HepG2 (cell line): ENCODE measurements at regions not wholly inside any gene's neighbourhood (a gene's known extent, or its start where the extent isn't known, plus 50 kb on each side); places are given as distances from the start of the nearest gene placed in this dataset.

ENCODE experiments used
- BRF2 ChIP-seq: sonication (generic); formaldehyde crosslinking; IDR thresholded peaks from 2 replicates; pipeline ENCODE4 v1.8.1; 2022; ENCODE audit warnings: mild to moderate bottlenecking, missing genetic modification reagents
- CTCF ChIP-seq: sonication (generic); formaldehyde crosslinking; IDR thresholded peaks from 2 replicates; pipeline ENCODE4 v1.5.0; 2020; ENCODE audit warnings: mild to moderate bottlenecking, missing genetic modification reagents, moderate library complexity
- EHMT2 ChIP-seq: fragments of 200-600 bp; sonication (generic); IDR thresholded peaks from 2 replicates; pipeline ENCODE4 v1.7.0; 2017; ENCODE audit warnings: antibody characterized with exemption, low read depth, low read length, borderline replicate concordance
- EZH2 ChIP-seq: conservative IDR thresholded peaks from 2 replicates; pipeline ENCODE4 v1.6.1; 2012; ENCODE audit warnings: mild to moderate bottlenecking, low read depth, low read length, moderate library complexity
- HDAC6 ChIP-seq: fragments of 200-600 bp; sonication (generic); IDR thresholded peaks from 2 replicates; pipeline ENCODE4 v1.7.0; 2017; ENCODE audit warnings: mild to moderate bottlenecking, antibody characterized with exemption, low read length, low read depth
- RFX5 ChIP-seq: IDR thresholded peaks from 2 replicates; pipeline ENCODE4 v1.6.1; 2011; ENCODE audit warnings: low read depth, low read length, improper control_type of control experiment
- SIN3A ChIP-seq: IDR thresholded peaks from 2 replicates; pipeline ENCODE4 v1.6.1; 2011; ENCODE audit warnings: low read depth, mild to moderate bottlenecking, control low read depth, low read length, borderline replicate concordance
- ZBTB33 ChIP-seq: sonication (generic); formaldehyde crosslinking; IDR thresholded peaks from 2 replicates; pipeline ENCODE4 v1.4.0; 2020; ENCODE audit warnings: missing genetic modification reagents
- ZFP36 ChIP-seq: fragments of 150-350 bp; IDR thresholded peaks from 2 replicates; pipeline ENCODE4 v1.6.1; 2018; ENCODE audit warnings: borderline replicate concordance, low read length, low read depth; ENCODE audit not compliant: partially characterized antibody
- ZFP36L2 ChIP-seq: sonication (generic); formaldehyde crosslinking; IDR thresholded peaks from 2 replicates; pipeline ENCODE4 v1.4.0; 2020; ENCODE audit warnings: missing genetic modification reagents
- ZNF124 ChIP-seq: sonication (generic); formaldehyde crosslinking; IDR thresholded peaks from 2 replicates; pipeline ENCODE4 v1.4.0; 2020; ENCODE audit warnings: missing genetic modification reagents
- ZNF274 ChIP-seq: sonication (generic); formaldehyde crosslinking; IDR thresholded peaks from 2 replicates; pipeline ENCODE4 v1.5.1; 2020; ENCODE audit warnings: mild to moderate bottlenecking, missing genetic modification reagents
- ZNF605 ChIP-seq: sonication (generic); formaldehyde crosslinking; IDR thresholded peaks from 2 replicates; pipeline ENCODE4 v1.8.0; 2022; ENCODE audit warnings: mild to moderate bottlenecking, missing genetic modification reagents

GRCh38 chr17:72402727-72403210 is 281.9 kb downstream of the SOX9 start:
- TF ChIP-seq HDAC6 (no peak), ZNF605 (CRISPR knock-in tag) (no peak), ZNF274 (CRISPR knock-in tag) (no peak), EZH2 (no peak), BRF2 (CRISPR knock-in tag) (no peak), CTCF (CRISPR knock-in tag) (no peak), SIN3A (no peak), ZBTB33 (no peak), RFX5 (no peak), EHMT2 (no peak), ZFP36L2 (no peak), ZFP36 (no peak), ZNF124 (CRISPR knock-in tag) (no peak)
